NCI-H2196 treated with DMSO at 0.1 percent for 48 hours (cell line): ENCODE measurements at regions not wholly inside any gene's neighbourhood (a gene's known extent, or its start where the extent isn't known, plus 50 kb on each side); places are given as distances from the start of the nearest gene placed in this dataset.

Experiments used
- DNase-seq: peaks from one replicate; lab custom pipeline; 2025; ENCODE audit not compliant: unreplicated experiment; lab: John Stamatoyannopoulos, UW

DNA sequence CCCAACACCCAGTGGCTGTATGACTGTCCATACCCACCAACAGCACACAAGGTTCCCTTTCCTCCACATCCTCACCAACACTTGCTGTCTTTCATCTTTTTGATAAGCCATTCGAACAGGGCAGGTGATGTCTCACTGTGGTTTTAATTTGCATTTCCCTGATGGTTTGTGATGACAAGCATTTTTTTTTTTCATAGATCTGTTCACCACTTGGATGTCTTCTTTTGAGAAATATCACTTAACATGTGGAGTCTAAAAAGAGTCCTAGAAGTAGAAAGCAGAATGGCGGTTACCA lies 198.1 kb upstream of the DIO3 start:
- DNase-seq = no peak

- DNase-seq = no peak
These were observed 197.4 kb upstream of the DIO3 start for GRCh38 chr14:101363880-101364391.

DNA sequence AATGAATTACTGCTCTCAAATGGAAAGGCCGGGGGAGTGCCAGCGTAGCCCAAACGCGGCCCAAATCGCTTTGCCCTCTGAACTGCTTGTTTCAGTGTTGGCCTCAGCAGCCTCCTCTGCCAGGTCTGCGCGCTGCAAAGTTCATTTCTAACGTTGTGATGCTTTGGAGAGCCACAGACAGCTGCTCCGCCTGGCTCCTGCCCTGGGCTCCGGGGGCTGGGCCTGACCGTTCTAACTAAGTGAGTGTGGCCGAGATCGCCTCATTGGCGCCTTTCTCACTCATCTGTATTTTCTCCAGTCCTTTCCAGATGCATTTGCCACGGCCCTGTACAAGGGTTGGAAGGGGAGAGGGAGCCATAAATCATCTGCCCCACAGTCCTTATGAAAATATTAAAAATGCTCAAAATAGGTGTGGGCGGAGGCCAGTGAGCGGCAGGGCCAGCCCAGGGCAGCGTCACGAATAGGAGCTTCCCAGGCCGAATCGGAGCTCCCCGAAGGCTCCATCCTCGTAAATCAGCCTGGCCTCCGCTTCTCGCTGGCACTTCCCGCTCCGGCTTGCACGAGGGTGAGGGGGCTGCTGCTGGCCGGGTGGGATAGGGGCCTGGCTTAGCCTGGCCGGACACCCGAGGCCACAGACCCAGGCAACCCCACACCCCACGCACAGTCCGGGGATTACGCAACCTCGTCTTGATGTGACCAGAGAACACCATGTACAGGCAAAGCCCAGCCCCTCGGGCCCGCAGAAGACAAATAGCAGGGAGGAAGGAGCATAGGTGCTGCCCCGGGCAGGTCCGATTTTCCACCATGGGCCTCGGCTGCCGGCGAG lies 196.6 kb upstream of the DIO3 start:
- DNase-seq = no peak

DNA sequence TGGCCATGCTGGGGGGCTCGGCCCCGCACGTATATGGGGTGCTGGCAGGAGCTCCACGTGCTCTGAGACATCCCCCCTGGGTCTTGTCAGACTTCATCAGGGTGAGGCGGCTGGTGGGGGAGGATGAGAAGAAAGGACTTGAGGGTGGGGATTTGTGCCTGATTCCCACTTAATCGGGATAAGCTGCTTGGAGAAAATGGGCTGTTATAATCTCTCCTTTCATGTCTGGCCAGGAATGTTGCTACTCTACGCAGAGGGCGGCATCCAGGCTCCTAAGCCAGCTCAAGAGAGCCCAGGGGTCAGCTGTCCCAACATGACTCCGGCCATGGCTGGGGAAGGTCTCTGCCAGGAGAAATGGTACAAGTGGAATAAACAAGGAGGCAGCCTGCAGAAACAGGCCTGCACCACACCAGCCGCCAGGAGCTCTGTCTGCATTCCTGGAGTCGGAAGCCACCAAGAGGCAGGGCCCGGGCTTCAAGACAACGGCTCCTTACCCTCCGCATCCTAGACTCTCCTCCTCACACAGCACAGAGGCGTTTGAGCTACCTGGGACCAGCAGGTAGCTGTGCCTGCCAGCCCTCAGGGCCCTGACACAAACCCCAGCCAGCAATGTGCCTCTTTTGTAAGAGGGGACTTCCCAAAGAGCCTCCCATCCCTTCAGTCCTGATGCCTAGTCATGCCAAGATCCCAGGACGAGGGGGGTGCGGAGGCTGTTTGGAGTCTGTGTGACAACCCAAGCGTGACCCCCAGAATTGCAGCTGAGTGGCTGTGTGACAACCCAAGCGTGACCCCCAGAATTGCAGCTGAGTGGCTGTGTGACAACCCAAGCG lies 195.8 kb upstream of the DIO3 start:
- DNase-seq = no peak

GRCh38 chr14:101367421-101368261 lies 193.7 kb upstream of the DIO3 start:
- DNase-seq = no peak

GRCh38 chr14:101368629-101369028 lies 192.7 kb upstream of the DIO3 start:
- DNase-seq = no peak

DNA sequence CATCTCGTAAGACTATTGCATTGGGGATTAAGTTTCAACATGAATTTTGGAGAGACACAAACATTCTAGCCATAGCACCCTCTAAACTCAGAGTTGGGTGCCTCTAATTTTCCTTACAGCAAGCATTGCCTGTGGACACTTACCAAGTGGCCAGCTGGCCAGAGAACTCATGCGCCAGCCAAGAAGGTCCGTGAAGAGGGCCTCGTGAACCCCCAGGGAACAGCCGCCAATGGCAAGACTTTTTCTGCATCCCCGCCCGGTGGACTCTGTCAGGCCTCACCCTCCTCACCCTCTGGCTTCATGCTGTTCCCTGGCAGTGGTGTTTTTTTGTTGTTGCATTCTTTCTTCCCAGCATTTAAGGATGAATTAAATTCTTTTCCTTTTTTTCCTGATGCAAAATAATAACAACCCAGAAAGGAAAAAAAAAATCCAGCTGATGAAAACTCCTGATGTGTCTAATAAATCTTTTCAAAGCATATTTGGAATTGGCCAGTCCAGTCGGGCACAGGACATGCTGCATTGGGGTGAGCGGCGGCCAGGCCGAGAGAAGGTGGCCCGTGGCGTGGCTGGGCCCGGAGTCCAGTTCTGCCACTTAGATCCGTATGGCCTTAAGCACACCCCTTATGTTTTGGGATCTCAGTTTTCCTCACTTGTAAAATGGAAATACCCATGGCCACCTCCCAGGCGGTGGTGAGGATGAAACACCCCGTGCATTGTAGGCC lies 191.9 kb upstream of the DIO3 start:
- DNase-seq = no peak

GRCh38 chr14:101369916-101370592 lies 191.2 kb upstream of the DIO3 start:
- DNase-seq = no peak

- no peak for DNase-seq
These were observed 190.4 kb upstream of the DIO3 start for GRCh38 chr14:101370593-101371569.

GRCh38 chr14:101371799-101372793 lies 189.2 kb upstream of the DIO3 start:
- DNase-seq = no peak

DNA sequence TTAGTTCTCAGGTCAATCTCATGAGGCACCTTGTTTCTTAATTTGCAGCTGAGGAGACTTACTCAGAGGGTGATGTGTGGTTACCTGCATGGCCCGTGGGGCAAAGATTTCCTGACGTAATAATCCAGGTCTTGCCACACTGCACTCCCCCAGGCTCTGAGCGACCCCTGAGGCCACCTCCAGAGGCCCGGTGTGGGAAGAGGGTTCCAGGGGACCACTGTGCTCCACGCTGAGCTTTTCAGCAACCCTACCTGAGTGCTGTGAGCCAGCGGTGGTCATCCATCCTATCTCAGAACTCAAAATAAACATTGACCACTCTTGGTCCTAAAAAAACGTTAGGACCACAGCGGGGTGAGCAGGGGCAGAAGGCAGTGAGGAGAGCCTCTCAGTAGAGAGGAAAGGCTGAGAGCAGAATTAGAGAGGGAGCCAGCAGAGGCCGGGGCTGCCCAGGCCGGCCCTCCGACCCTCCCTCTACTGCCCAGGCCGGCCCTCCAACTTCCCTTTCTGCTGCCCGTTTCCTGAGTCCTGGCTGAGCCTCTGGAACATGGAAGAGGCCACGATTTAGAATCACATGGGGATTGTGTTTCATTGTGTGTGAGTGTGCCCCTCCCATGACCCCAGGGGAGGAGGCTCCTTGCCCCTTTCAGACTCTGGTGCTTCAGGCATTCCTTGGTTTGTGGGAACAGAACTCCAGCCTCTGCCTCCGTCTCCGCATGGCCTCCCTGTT lies 188.2 kb upstream of the DIO3 start:
- DNase-seq = no peak

GRCh38 chr14:101373690-101374295 lies 187.5 kb upstream of the DIO3 start:
- DNase-seq = no peak

- DNase-seq = no peak
These were observed 186.6 kb upstream of the DIO3 start for GRCh38 chr14:101374373-101375338.

DNA sequence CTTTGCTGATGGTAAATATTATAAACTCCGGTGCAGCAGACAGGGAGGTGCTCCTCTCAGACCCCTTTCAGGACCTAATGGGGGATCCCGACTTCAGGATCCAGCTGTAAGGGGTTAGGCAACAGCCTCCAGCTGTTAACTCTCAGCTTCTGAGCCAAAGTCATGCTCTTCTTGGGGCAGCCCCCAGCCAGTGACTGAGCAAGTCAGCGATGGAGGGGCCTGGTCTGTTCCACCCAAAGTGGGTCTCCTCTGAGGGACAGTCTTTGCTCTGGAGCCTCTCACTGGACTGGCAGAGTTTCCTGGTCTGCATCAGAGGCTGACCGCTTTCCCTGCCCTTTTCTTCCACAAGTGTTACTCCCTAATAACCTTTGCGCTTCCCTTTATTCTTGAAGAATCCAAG lies 184.2 kb upstream of the DIO3 start:
- no peak for DNase-seq

GRCh38 chr14:101379842-101380241 lies 181.5 kb upstream of the DIO3 start:
- DNase-seq = no peak

GRCh38 chr14:101380512-101380911 lies 180.8 kb upstream of the DIO3 start:
- DNase-seq = no peak
